Erythroblast (primary cell): ENCODE measurements at regions not wholly inside any gene's neighbourhood (a gene's known extent, or its start where the extent isn't known, plus 50 kb on each side); places are given as distances from the start of the nearest gene placed in this dataset.

Source experiments
- GATA1 ChIP-seq: IDR thresholded peaks from 2 replicates; pipeline ENCODE4 v1.6.1; 2011; ENCODE audit warnings: low read depth, mild to moderate bottlenecking, control low read depth, low read length, moderate library complexity
- POLR2A ChIP-seq: IDR thresholded peaks from 2 replicates; pipeline ENCODE4 v1.6.1; 2011; ENCODE audit warnings: mild to moderate bottlenecking, low read length

DNA sequence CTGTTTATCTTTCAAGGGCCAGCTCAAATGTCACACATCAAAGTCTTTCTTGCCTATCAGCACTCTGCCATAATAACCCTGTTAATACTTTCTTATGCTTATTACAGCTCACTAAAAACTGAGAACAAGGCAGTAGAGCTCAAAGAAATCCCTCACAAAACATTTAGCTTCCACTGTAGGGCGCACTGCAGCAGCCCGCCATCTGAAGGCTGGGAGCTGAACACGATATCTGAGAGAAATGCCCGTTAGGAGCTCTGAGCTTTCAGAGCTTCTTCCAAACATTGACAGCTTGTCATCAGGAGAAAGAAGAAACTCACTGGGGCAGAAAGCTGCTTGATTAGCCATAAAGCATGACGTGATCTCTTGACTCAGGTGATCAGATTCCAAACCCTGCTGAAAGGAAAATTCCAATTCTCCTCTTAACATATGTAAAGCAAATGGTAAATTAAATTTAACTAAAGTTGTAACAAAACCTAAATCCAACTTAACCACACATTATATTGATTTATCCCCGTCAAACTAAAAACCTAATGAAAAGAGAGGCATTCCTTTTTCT lies 175.7 kb downstream of the C12orf50 start:
- no peak for TF ChIP-seq POLR2A
- TF ChIP-seq GATA1 = no peak
